Gastroesophageal sphincter (tissue), 3 donors: ENCODE measurements at regions not wholly inside any gene's neighbourhood (a gene's known extent, or its start where the extent isn't known, plus 50 kb on each side); places are given as distances from the start of the nearest gene placed in this dataset.

Experiments
- CTCF ChIP-seq, 4 experiments: fragments of 200-600 bp in 2 of 4; fragments of 450-650 bp in 2 of 4; sonication (generic) in 1 of 4; IDR thresholded peaks; one replicate each; pipeline ENCODE4 v1.5.1; 2017 to 2019; ENCODE audit warnings: antibody characterized with exemption in 4 of 4, mild to moderate bottlenecking in 2 of 4, moderate library complexity in 2 of 4
- EP300 ChIP-seq: sonication (generic); formaldehyde crosslinking; IDR thresholded peaks from one replicate; pipeline ENCODE4 v1.6.1; 2017; ENCODE audit warnings: antibody characterized with exemption, mild to moderate bottlenecking
- POLR2A ChIP-seq, 2 donors: fragments of 450-650 bp; IDR thresholded peaks; one replicate each; pipeline ENCODE4 v1.6.1; 2017; ENCODE audit warnings: antibody characterized with exemption in 2 of 2, mild to moderate bottlenecking in 2 of 2, moderate library complexity in 1 of 2
- POLR2AphosphoS5 ChIP-seq: sonication (generic); formaldehyde crosslinking; IDR thresholded peaks from one replicate; pipeline ENCODE4 v1.6.1; 2017; ENCODE audit warnings: antibody characterized with exemption

GRCh38 chr5:122221857-122222256 is 90.2 kb upstream of the SNCAIP start:
- TF ChIP-seq CTCF (IDR thresholded peaks at IDR 0.05) (no peak), POLR2AphosphoS5 (no peak), POLR2A (IDR thresholded peaks at IDR 0.05) (no peak), EP300 (no peak)
